Neuronal stem cell (in vitro differentiated cells): ENCODE measurements at regions not wholly inside any gene's neighbourhood (a gene's known extent, or its start where the extent isn't known, plus 50 kb on each side); places are given as distances from the start of the nearest gene placed in this dataset.
"Not testable (repeated sequence)": the region's sequence is repeated elsewhere in the genome, so short reads cannot be mapped to it uniquely, and the experiment has no call there.

Experiments
- DNase-seq: peaks from one replicate; pipeline ENCODE4 v3.0.0-alpha.2; 2013; ENCODE audit warnings: low spot score
- H2AFZ ChIP-seq: one replicate; pipeline ENCODE4 v1.6.1; 2013; ENCODE audit warnings: mild to moderate bottlenecking, low read length, inconsistent platforms
- H2AK5ac ChIP-seq: 2 replicates; pipeline ENCODE4 v1.6.1; 2013; ENCODE audit warnings: low read depth, mild to moderate bottlenecking, inconsistent platforms, low read length, moderate library complexity, mixed read lengths
- H2BK120ac ChIP-seq: 2 replicates; pipeline ENCODE4 v1.6.1; 2013; ENCODE audit warnings: low read depth, mild to moderate bottlenecking, inconsistent platforms, low read length, moderate library complexity, mixed read lengths
- H2BK12ac ChIP-seq: one replicate; pipeline ENCODE4 v1.6.1; 2013; ENCODE audit warnings: low read length, inconsistent platforms
- H2BK15ac ChIP-seq: 2 replicates; pipeline ENCODE4 v1.6.1; 2013; ENCODE audit warnings: mild to moderate bottlenecking, low read length, inconsistent platforms, mixed read lengths
- H2BK5ac ChIP-seq: one replicate; pipeline ENCODE4 v1.6.1; 2013; ENCODE audit warnings: inconsistent platforms, mild to moderate bottlenecking, low read length, moderate library complexity
- H3K14ac ChIP-seq: one replicate; pipeline ENCODE4 v1.6.1; 2013; ENCODE audit warnings: low read length, inconsistent platforms
- H3K18ac ChIP-seq: 2 replicates; pipeline ENCODE4 v1.6.1; 2013; ENCODE audit warnings: low read length, inconsistent platforms
- H3K23ac ChIP-seq: 2 replicates; pipeline ENCODE4 v1.6.1; 2013; ENCODE audit warnings: low read depth, mild to moderate bottlenecking, mixed read lengths, low read length, inconsistent platforms; ENCODE audit not compliant: poor library complexity
- H3K27ac ChIP-seq: replicated peaks from 3 replicates; pipeline ENCODE4 v1.5.1; 2013; ENCODE audit warnings: low read length, inconsistent platforms
- H3K27me3 ChIP-seq, 3 experiments: 2 replicates each; pipeline ENCODE4 v1.6.1; 2013; ENCODE audit warnings: low read length in 3 of 3, mild to moderate bottlenecking in 2 of 3, inconsistent platforms in 1 of 3, low read depth in 1 of 3, mixed read lengths in 1 of 3, moderate library complexity in 1 of 3; ENCODE audit not compliant: control insufficient read depth in 3 of 3, insufficient read depth in 3 of 3
- H3K36me3 ChIP-seq, 2 donors: replicated peaks in 1 of 2; 2 replicates each; pipeline ENCODE4 v1.6.1; 2013; ENCODE audit warnings: low read length in 2 of 2; ENCODE audit not compliant: control insufficient read depth in 2 of 2, insufficient read depth in 2 of 2
- H3K4ac ChIP-seq: 2 replicates; pipeline ENCODE4 v1.6.1; 2013; ENCODE audit warnings: inconsistent platforms, mild to moderate bottlenecking, low read length, moderate library complexity
- H3K4me1 ChIP-seq, 2 donors: 1 replicate in 1 of 2; 2 replicates in 1 of 2; pipeline ENCODE4 v1.6.1; 2013; ENCODE audit warnings: low read length in 2 of 2, low read depth in 1 of 2; ENCODE audit not compliant: control insufficient read depth in 2 of 2, insufficient read depth in 1 of 2
- H3K4me2 ChIP-seq: one replicate; pipeline ENCODE4 v1.6.1; 2013; ENCODE audit warnings: mild to moderate bottlenecking, low read length, inconsistent platforms; ENCODE audit not compliant: insufficient read depth, poor library complexity, severe bottlenecking
- H3K4me3 ChIP-seq, 2 donors: 2 replicates each; pipeline ENCODE4 v1.5.1; 2013; ENCODE audit warnings: low read length in 2 of 2, mild to moderate bottlenecking in 2 of 2, inconsistent platforms in 1 of 2, moderate library complexity in 1 of 2
- H3K79me1 ChIP-seq: one replicate; pipeline ENCODE4 v1.6.1; 2013; ENCODE audit warnings: low read depth, mild to moderate bottlenecking, inconsistent platforms, low read length, moderate library complexity
- H3K9ac ChIP-seq: one replicate; pipeline ENCODE4 v1.6.1; 2013; ENCODE audit warnings: mild to moderate bottlenecking, low read depth, low read length, inconsistent platforms; ENCODE audit not compliant: poor library complexity
- H3K9me3 ChIP-seq, 2 donors: replicated peaks in 1 of 2; 2 replicates each; pipeline versions ENCODE3 to v1.6.1; 2013; ENCODE audit warnings: low read length in 2 of 2, mild to moderate bottlenecking in 2 of 2, inconsistent platforms in 1 of 2, low read depth in 1 of 2, mixed read lengths in 1 of 2, moderate library complexity in 1 of 2; ENCODE audit not compliant: control insufficient read depth in 2 of 2, insufficient read depth in 1 of 2
- H4K8ac ChIP-seq: one replicate; pipeline ENCODE4 v1.6.1; 2013; ENCODE audit warnings: low read depth, mild to moderate bottlenecking, inconsistent platforms, low read length, moderate library complexity
- H4K91ac ChIP-seq: one replicate; pipeline ENCODE4 v1.6.1; 2013; ENCODE audit warnings: low read length, low read depth, mild to moderate bottlenecking, inconsistent platforms; ENCODE audit not compliant: poor library complexity
- WGBS, 2 donors: extraction: QIAGEN DNeasy Blood & Tissue Kit; methylation state at CpG; one replicate each; pipeline ENCODE4 v1.1.7; 2013; ENCODE audit warnings: missing lambda C conversion rate in 2 of 2, mixed read lengths in 1 of 2; ENCODE audit not compliant: insufficient read length in 2 of 2, insufficient replicate concordance in 1 of 2; ENCODE audit errors: extremely low coverage in 2 of 2; 5-methylcytosine and 5-hydroxymethylcytosine counted together

- no peaks in the 10 kb centered on the region for H3K9me3 ChIP-seq
- H3K4me2 ChIP-seq, result no peak overlapping the region
- no peak overlapping the region for H3K23ac ChIP-seq
- H2BK12ac ChIP-seq, result no peak overlapping the region
- H3K14ac ChIP-seq, result no peak overlapping the region
- H4K8ac ChIP-seq, result no peak overlapping the region
- H3K27ac ChIP-seq, result no peak overlapping the region
- H2AK5ac ChIP-seq, result no peak overlapping the region
- peaks cover 0 to 3% (median 0%) of the 10 kb centered on the region in 3 experiments for H3K27me3 ChIP-seq
- H3K4me1 ChIP-seq, result peaks cover 0 to 1% of the 10 kb centered on the region in 2 donors
- no peaks in the 10 kb centered on the region for H3K36me3 ChIP-seq
- no peak overlapping the region for H3K4ac ChIP-seq
- no peak for DNase-seq
- no peak overlapping the region for H3K4me3 ChIP-seq
- H3K18ac ChIP-seq, result peak overlapping the region; percentile 36
- H2BK5ac ChIP-seq, result no peak overlapping the region
- no peak overlapping the region for H2BK120ac ChIP-seq
- no peak overlapping the region for H2BK15ac ChIP-seq
- no peak overlapping the region for H2AFZ ChIP-seq
- WGBS, 2 donors, result no CpG with 5 or more reads among the region's 4 CpGs
- H3K79me1 ChIP-seq, result no peaks in the 10 kb centered on the region
- no peak overlapping the region for H3K9ac ChIP-seq
- H4K91ac ChIP-seq, result no peak overlapping the region
Measured at GRCh38 chr4:146104541-146104940, 71.0 kb upstream of the LSM6 start.

GRCh38 chr4:146104052-146104451, 71.5 kb upstream of the LSM6 start:
- H2BK5ac ChIP-seq, H3K36me3 ChIP-seq, H3K18ac ChIP-seq, H2AFZ ChIP-seq, DNase-seq, H3K4me3 ChIP-seq, H3K14ac ChIP-seq, H2BK12ac ChIP-seq, H4K8ac ChIP-seq, H4K91ac ChIP-seq, H3K9ac ChIP-seq, H3K27ac ChIP-seq, H2BK120ac ChIP-seq, H3K23ac ChIP-seq, H3K27me3 ChIP-seq, H3K79me1 ChIP-seq, H3K4ac ChIP-seq, H3K4me2 ChIP-seq, H2AK5ac ChIP-seq, H3K4me1 ChIP-seq, H3K9me3 ChIP-seq, H2BK15ac ChIP-seq: not testable (repeated sequence)
- no CpG with 5 or more reads among the region's 9 CpGs for WGBS, 2 donors

- Histone ChIP-seq H2BK5ac (no peak overlapping the region), H3K4ac (no peak overlapping the region), H3K36me3 (no peaks in the 10 kb centered on the region), H4K8ac (no peak overlapping the region), H2BK12ac (no peak overlapping the region), H3K23ac (no peak overlapping the region), H3K9ac (no peak overlapping the region), H2AK5ac (no peak overlapping the region), H3K14ac (no peak overlapping the region), H3K4me1 (peaks cover 0 to 1% of the 10 kb centered on the region in 2 donors), H3K4me2 (no peak overlapping the region), H3K18ac (no peak overlapping the region), H3K27ac (no peak overlapping the region), H3K79me1 (no peaks in the 10 kb centered on the region), H2BK120ac (no peak overlapping the region), H3K4me3 (no peak overlapping the region), H4K91ac (no peak overlapping the region), H2BK15ac (no peak overlapping the region), H2AFZ (no peak overlapping the region), H3K9me3 (no peaks in the 10 kb centered on the region), H3K27me3 (peaks cover 0 to 5% (median 0%) of the 10 kb centered on the region in 3 experiments)
- DNase-seq, result no peak
- no CpG with 5 or more reads among the region's 3 CpGs for WGBS, 2 donors
Measured at GRCh38 chr4:146099585-146099984, 75.9 kb upstream of the LSM6 start.

- Histone ChIP-seq H3K4me3 (no peak overlapping the region), H2AFZ (no peak overlapping the region), H3K9me3 (no peaks in the 10 kb centered on the region), H2AK5ac (no peak overlapping the region), H3K27ac (no peak overlapping the region), H3K27me3 (peaks cover 0 to 5% (median 0%) of the 10 kb centered on the region in 3 experiments), H3K18ac (no peak overlapping the region), H4K91ac (no peak overlapping the region), H3K4ac (no peak overlapping the region), H2BK5ac (no peak overlapping the region), H3K23ac (no peak overlapping the region), H2BK15ac (no peak overlapping the region), H3K9ac (no peak overlapping the region), H3K79me1 (no peaks in the 10 kb centered on the region), H3K14ac (no peak overlapping the region), H4K8ac (no peak overlapping the region), H2BK12ac (no peak overlapping the region), H3K4me1 (no peaks in the 10 kb centered on the region), H3K36me3 (no peaks in the 10 kb centered on the region), H3K4me2 (no peak overlapping the region), H2BK120ac (no peak overlapping the region)
- DNase-seq, result no peak
- no CpG with 5 or more reads among the region's 2 CpGs for WGBS, 2 donors
Measured at GRCh38 chr4:146098978-146099377, 76.5 kb upstream of the LSM6 start.
